GM20000 (cell line): ENCODE measurements at regions not wholly inside any gene's neighbourhood (a gene's known extent, or its start where the extent isn't known, plus 50 kb on each side); places are given as distances from the start of the nearest gene placed in this dataset.

Experiments used
- DNase-seq: peaks from one replicate; pipeline ENCODE4 v3.0.0; 2012; ENCODE audit warnings: low spot score
- CTCF ChIP-seq: IDR thresholded peaks from 2 replicates; pipeline ENCODE4 v1.5.1; 2012; ENCODE audit warnings: mild to moderate bottlenecking, control low read depth; ENCODE audit errors: extremely low read depth, missing control alignments

GRCh38 chr14:41409806-41410205 is 196.9 kb upstream of the LRFN5 start:
- TF ChIP-seq CTCF, result no peak
- no peak for DNase-seq

- no peak for TF ChIP-seq CTCF
- DNase-seq, result no peak
These were observed 202.6 kb upstream of the LRFN5 start for GRCh38 chr14:41404126-41404525.

GRCh38 chr14:41403360-41403759 is 203.3 kb upstream of the LRFN5 start:
- no peak for TF ChIP-seq CTCF
- DNase-seq, result no peak

- TF ChIP-seq CTCF, result no peak
- DNase-seq, result no peak
These were observed 208.8 kb upstream of the LRFN5 start for GRCh38 chr14:41397926-41398325.

- DNase-seq, result no peak
- no peak for TF ChIP-seq CTCF
These were observed 213.2 kb upstream of the LRFN5 start for GRCh38 chr14:41393512-41393911.

GRCh38 chr14:41392226-41392625 is 214.4 kb upstream of the LRFN5 start:
- no peak for DNase-seq
- TF ChIP-seq CTCF, result no peak

- no peak for DNase-seq
- TF ChIP-seq CTCF, result no peak
These were observed 217.3 kb upstream of the LRFN5 start for GRCh38 chr14:41389355-41389754.
